Fibroblast of skin of right quadriceps (primary cell): ENCODE measurements at regions not wholly inside any gene's neighbourhood (a gene's known extent, or its start where the extent isn't known, plus 50 kb on each side); places are given as distances from the start of the nearest gene placed in this dataset.

Experiments
- DNase-seq: peaks from one replicate; pipeline ENCODE4 v3.0.0-alpha.2; 2013

GRCh38 chr18:54532962-54533361, 58.1 kb upstream of the DYNAP start:
- DNase-seq: no peak
